Nephron progenitor cell (in vitro differentiated cells): ENCODE measurements at regions not wholly inside any gene's neighbourhood (a gene's known extent, or its start where the extent isn't known, plus 50 kb on each side); places are given as distances from the start of the nearest gene placed in this dataset.

Experiments
- DNase-seq: peaks from one replicate; pipeline ENCODE4 v3.0.0; 2021
- H3K27ac Mint-ChIP-seq: 2 replicates; pipeline ENCODE4 v1.8.0; 2021; ENCODE audit warnings: mild to moderate bottlenecking, moderate library complexity, mixed read lengths
- H3K27me3 Mint-ChIP-seq: 2 replicates; pipeline ENCODE4 v1.8.0; 2021; ENCODE audit warnings: mild to moderate bottlenecking, low read depth, mixed read lengths; ENCODE audit not compliant: poor library complexity
- H3K36me3 Mint-ChIP-seq: 2 replicates; pipeline ENCODE4 v1.8.0; 2021; ENCODE audit warnings: low read depth, mixed read lengths
- H3K4me1 Mint-ChIP-seq: 2 replicates; pipeline ENCODE4 v1.8.0; 2021; ENCODE audit warnings: mixed read lengths
- H3K4me3 Mint-ChIP-seq: 2 replicates; pipeline ENCODE4 v1.8.0; 2021; ENCODE audit warnings: mild to moderate bottlenecking, moderate library complexity, mixed read lengths
- H3K9me3 Mint-ChIP-seq: 2 replicates; pipeline ENCODE4 v1.8.0; 2021; ENCODE audit warnings: mild to moderate bottlenecking, moderate library complexity, mixed read lengths
- TF ChIP-seq, protein P1 (sequence below): fragments of 200-600 bp; sonication (generic); IDR thresholded peaks from 2 replicates; pipeline ENCODE4 v1.5.0; 2021; ENCODE audit warnings: antibody characterized with exemption

DNA sequence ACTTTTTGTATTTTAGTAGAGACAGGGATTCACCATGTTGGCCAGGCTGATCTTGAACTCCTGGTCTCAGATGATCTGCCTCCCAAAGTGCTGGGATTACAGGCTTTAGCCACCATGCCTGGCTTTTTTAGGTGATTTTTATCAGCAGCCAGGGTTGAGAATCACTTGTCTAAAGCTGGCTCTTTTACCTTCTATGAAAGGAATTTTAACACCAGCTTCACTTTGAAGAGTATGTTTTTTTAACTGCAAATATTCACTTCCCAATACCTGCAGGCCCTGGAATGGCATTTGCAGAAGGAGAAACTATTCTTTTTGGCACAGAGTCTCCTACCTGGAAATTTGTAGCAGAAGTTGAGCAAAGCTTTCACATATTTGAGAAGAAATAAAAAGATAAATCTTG, 63.6 kb upstream of the NAA20 start:
- Mint-ChIP-seq H3K27me3 (no peaks in the 10 kb centered on the region), H3K27ac (no peak overlapping the region), H3K9me3 (no peaks in the 10 kb centered on the region), H3K4me1 (no peaks in the 10 kb centered on the region), H3K4me3 (no peak overlapping the region), H3K36me3 (peaks cover 32% of the 10 kb centered on the region)
- TF ChIP-seq, protein P1, sequence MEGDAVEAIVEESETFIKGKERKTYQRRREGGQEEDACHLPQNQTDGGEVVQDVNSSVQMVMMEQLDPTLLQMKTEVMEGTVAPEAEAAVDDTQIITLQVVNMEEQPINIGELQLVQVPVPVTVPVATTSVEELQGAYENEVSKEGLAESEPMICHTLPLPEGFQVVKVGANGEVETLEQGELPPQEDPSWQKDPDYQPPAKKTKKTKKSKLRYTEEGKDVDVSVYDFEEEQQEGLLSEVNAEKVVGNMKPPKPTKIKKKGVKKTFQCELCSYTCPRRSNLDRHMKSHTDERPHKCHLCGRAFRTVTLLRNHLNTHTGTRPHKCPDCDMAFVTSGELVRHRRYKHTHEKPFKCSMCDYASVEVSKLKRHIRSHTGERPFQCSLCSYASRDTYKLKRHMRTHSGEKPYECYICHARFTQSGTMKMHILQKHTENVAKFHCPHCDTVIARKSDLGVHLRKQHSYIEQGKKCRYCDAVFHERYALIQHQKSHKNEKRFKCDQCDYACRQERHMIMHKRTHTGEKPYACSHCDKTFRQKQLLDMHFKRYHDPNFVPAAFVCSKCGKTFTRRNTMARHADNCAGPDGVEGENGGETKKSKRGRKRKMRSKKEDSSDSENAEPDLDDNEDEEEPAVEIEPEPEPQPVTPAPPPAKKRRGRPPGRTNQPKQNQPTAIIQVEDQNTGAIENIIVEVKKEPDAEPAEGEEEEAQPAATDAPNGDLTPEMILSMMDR = no peak
- no peak for DNase-seq

DNA sequence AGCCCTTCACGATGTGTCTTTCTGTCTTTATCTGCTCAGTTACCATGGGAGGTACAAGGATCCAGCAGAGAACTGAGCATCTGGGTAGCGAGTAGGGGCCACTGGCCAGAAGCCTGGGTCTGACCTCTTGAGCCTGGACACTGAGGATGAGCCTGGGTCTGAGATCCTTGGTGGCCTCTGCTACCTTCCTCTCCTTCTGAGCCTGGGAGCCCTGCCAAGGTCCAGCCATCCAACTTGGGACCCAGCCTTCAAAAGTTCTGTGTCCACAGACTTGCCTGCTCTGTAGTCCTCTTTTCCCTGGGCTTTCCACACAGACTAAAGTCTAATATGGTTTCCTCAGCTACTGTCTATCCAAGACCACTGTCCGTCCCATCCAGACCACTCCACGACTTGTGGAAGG, 60.2 kb upstream of the NAA20 start:
- TF ChIP-seq, protein P1 = no peak
- Mint-ChIP-seq H3K9me3 (no peaks in the 10 kb centered on the region), H3K27me3 (no peaks in the 10 kb centered on the region), H3K4me1 (peaks cover 9% of the 10 kb centered on the region), H3K27ac (no peak overlapping the region), H3K36me3 (peaks cover 56% of the 10 kb centered on the region), H3K4me3 (no peak overlapping the region)
- DNase-seq = no peak

DNA sequence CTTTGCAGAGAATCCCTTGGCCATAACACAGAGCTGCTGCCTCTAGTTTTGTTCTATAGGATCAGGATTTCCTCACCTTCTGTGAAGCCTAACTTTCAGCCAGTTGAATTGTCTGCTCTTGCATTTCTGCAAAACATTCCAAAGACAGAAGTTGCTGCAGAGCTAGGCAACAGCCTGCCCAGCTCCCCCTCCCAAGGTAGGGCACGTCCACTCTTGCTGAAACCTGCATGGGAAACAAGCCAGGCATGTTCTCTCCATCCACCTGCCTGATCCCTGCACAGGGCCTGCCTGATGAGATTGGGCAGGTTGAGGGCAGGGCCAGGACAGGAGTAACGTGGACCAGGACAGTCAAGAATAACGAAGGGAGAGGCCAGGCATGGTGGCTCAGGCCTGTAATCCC, 58.9 kb upstream of the NAA20 start:
- Mint-ChIP-seq H3K27ac (no peak overlapping the region), H3K4me3 (no peak overlapping the region), H3K27me3 (no peaks in the 10 kb centered on the region), H3K36me3 (peaks cover 67% of the 10 kb centered on the region), H3K4me1 (peaks cover 15% of the 10 kb centered on the region), H3K9me3 (no peaks in the 10 kb centered on the region)
- TF ChIP-seq, protein P1 = no peak
- DNase-seq = no peak

DNA sequence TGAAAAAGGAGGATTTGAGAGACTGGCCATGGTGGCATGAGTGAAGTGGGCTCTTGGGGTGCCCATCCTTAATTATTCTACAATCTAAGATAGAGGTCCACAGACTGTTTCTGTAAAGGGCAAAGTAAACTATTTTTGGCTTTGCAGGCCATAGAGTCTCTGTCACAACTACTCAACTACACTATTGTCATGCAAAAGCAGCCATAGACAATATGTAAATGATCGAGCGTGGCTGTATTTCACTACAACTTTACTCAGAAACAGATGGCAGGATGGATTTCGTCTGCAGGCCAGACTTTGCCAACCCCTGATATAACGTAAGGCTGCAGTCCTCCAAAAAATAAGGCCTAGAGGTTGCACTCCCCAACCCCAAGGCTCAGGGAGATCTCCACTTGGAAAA, 58.2 kb upstream of the NAA20 start:
- Mint-ChIP-seq H3K4me3 (no peak overlapping the region), H3K36me3 (peaks cover 71% of the 10 kb centered on the region), H3K27ac (no peak overlapping the region), H3K9me3 (no peaks in the 10 kb centered on the region), H3K4me1 (peaks cover 17% of the 10 kb centered on the region), H3K27me3 (no peaks in the 10 kb centered on the region)
- TF ChIP-seq, protein P1 = no peak
- DNase-seq = no peak

DNA sequence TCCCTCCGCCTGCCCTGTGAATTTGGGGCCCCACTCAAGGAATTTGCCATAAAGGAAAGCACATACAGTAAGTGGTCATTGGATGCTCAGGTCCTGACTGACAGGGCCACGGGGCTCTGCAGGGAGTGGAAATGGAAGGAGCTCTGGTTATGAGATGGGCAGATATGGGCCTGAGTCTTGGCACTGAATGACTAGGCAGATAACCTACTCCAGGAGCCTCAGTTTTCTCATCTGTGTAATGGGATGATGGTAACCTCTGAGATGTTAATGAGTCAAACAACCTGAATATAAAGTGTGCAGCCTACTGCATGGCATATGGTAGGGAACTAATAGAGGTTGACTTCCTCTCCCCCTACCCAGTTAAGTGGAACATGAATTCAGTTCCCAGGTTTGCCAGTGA, 56.4 kb upstream of the NAA20 start:
- Mint-ChIP-seq H3K27ac (no peak overlapping the region), H3K36me3 (peaks cover 80% of the 10 kb centered on the region), H3K4me3 (no peak overlapping the region), H3K4me1 (peaks cover 31% of the 10 kb centered on the region), H3K27me3 (no peaks in the 10 kb centered on the region), H3K9me3 (no peaks in the 10 kb centered on the region)
- TF ChIP-seq, protein P1 = no peak
- no peak for DNase-seq

DNA sequence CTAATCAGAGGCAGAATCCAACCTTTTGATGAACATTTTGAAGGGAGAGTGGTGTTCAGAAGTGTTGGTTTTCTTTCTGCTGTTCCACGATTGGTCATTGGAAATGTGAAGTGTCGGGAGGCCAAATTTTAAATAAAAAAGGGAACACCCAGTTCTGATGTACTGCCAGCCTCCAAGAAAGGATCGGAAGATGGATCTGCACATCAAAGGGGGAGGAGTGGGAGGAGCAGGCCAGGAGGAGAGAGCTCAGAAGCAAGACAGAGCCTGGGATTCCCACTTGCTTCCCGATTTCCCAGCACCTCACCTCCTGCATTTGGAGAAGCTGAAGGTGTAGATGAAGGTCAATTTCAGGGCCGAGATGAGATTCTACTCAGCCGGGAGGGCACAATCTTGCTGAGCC, 55.9 kb upstream of the NAA20 start:
- Mint-ChIP-seq H3K27me3 (no peaks in the 10 kb centered on the region), H3K27ac (peak overlapping the region; percentile 40), H3K36me3 (peaks cover 83% of the 10 kb centered on the region), H3K9me3 (no peaks in the 10 kb centered on the region), H3K4me3 (no peak overlapping the region), H3K4me1 (peaks cover 31% of the 10 kb centered on the region)
- no peak for DNase-seq
- TF ChIP-seq, protein P1 = no peak
